ENCODE measurements at regions not wholly inside any gene's neighbourhood (a gene's known extent, or its start where the extent isn't known, plus 50 kb on each side); places are given as distances from the start of the nearest gene placed in this dataset.

- TF ChIP-seq CTCF (conservative IDR thresholded peaks at IDR 0.05; ENCODE audit: low read depth in 2 of 2) (peak; percentile 57 to 69), POLR2AphosphoS5 (IDR thresholded peaks at IDR 0.05; ENCODE audit: low read depth) (no peak), CREB1 (CRISPR knock-in tag; IDR thresholded peaks at IDR 0.05; ENCODE audit: low read depth) (no peak), EZH2 (IDR thresholded peaks at IDR 0.05; ENCODE audit: low read depth, unreplicated experiment) (no peak), JUNB (IDR thresholded peaks at IDR 0.05; ENCODE audit: unreplicated experiment) (no peak), ZNF331 (CRISPR knock-in tag; IDR thresholded peaks at IDR 0.05; ENCODE audit: low read depth) (no peak), EZH2phosphoT487 (IDR thresholded peaks at IDR 0.05; ENCODE audit: unreplicated experiment) (no peak), NANOG (IDR thresholded peaks at IDR 0.05; ENCODE audit: borderline replicate concordance) (no peak)
- TF ChIP-seq, protein P1, sequence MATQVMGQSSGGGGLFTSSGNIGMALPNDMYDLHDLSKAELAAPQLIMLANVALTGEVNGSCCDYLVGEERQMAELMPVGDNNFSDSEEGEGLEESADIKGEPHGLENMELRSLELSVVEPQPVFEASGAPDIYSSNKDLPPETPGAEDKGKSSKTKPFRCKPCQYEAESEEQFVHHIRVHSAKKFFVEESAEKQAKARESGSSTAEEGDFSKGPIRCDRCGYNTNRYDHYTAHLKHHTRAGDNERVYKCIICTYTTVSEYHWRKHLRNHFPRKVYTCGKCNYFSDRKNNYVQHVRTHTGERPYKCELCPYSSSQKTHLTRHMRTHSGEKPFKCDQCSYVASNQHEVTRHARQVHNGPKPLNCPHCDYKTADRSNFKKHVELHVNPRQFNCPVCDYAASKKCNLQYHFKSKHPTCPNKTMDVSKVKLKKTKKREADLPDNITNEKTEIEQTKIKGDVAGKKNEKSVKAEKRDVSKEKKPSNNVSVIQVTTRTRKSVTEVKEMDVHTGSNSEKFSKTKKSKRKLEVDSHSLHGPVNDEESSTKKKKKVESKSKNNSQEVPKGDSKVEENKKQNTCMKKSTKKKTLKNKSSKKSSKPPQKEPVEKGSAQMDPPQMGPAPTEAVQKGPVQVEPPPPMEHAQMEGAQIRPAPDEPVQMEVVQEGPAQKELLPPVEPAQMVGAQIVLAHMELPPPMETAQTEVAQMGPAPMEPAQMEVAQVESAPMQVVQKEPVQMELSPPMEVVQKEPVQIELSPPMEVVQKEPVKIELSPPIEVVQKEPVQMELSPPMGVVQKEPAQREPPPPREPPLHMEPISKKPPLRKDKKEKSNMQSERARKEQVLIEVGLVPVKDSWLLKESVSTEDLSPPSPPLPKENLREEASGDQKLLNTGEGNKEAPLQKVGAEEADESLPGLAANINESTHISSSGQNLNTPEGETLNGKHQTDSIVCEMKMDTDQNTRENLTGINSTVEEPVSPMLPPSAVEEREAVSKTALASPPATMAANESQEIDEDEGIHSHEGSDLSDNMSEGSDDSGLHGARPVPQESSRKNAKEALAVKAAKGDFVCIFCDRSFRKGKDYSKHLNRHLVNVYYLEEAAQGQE (IDR thresholded peaks at IDR 0.05; ENCODE audit: unreplicated experiment), result no peak
Measured at GRCh38 chr21:15976807-15977206, 247.0 kb downstream of the USP25 start.

Data from GM23338 (cell line).